Muscle of leg (tissue), 3 donors: ENCODE measurements at regions not wholly inside any gene's neighbourhood (a gene's known extent, or its start where the extent isn't known, plus 50 kb on each side); places are given as distances from the start of the nearest gene placed in this dataset.

Source experiments
- DNase-seq: peaks from one replicate; pipeline ENCODE4 v3.0.0; 2013
- H3K27ac ChIP-seq: one replicate; pipeline ENCODE4 v1.5.1; 2013; ENCODE audit warnings: mild to moderate bottlenecking, low read length, control low read depth
- H3K27me3 ChIP-seq: one replicate; pipeline ENCODE4 v1.6.1; 2013; ENCODE audit warnings: low read length; ENCODE audit not compliant: control insufficient read depth, insufficient read depth
- H3K36me3 ChIP-seq: one replicate; pipeline ENCODE4 v1.6.1; 2013; ENCODE audit warnings: low read length; ENCODE audit not compliant: control insufficient read depth, insufficient read depth
- H3K4me1 ChIP-seq: one replicate; pipeline ENCODE4 v1.6.1; 2013; ENCODE audit warnings: low read length; ENCODE audit not compliant: control insufficient read depth, insufficient read depth
- H3K4me3 ChIP-seq: one replicate; pipeline ENCODE4 v1.5.1; 2013; ENCODE audit warnings: low read length, control low read depth
- H3K9me3 ChIP-seq: replicated peaks from 2 replicates; pipeline ENCODE4 v1.6.1; 2013; ENCODE audit warnings: low read depth, low read length; ENCODE audit not compliant: control insufficient read depth
- WGBS: methylation state at CpG from one replicate; pipeline ENCODE4 v1.1.5; 2013; ENCODE audit warnings: missing lambda C conversion rate; ENCODE audit not compliant: insufficient coverage; 5-methylcytosine and 5-hydroxymethylcytosine counted together

GRCh38 chr6:150547502-150548222 lies 52.0 kb upstream of the PLEKHG1 start:
- peak; percentile 82 for DNase-seq
- WGBS = 57% methylated on average over 6 of the region's 11 CpGs
- H3K4me1 ChIP-seq = peaks cover 17% of the 10 kb centered on the region
- H3K4me3 ChIP-seq = no peak overlapping the region
- no peaks in the 10 kb centered on the region for H3K27me3 ChIP-seq
- no peaks in the 10 kb centered on the region for H3K9me3 ChIP-seq
- H3K27ac ChIP-seq = no peak overlapping the region
- H3K36me3 ChIP-seq = no peaks in the 10 kb centered on the region

GRCh38 chr6:150548330-150548729 lies 51.4 kb upstream of the PLEKHG1 start:
- H3K27ac ChIP-seq = no peak overlapping the region
- no peaks in the 10 kb centered on the region for H3K36me3 ChIP-seq
- H3K9me3 ChIP-seq = no peaks in the 10 kb centered on the region
- no peaks in the 10 kb centered on the region for H3K27me3 ChIP-seq
- H3K4me1 ChIP-seq = peaks cover 16% of the 10 kb centered on the region
- no peak for DNase-seq
- no peak overlapping the region for H3K4me3 ChIP-seq
- WGBS = no CpG with 5 or more reads among the region's 4 CpGs

- no peak overlapping the region for H3K27ac ChIP-seq
- H3K27me3 ChIP-seq = no peaks in the 10 kb centered on the region
- no peaks in the 10 kb centered on the region for H3K36me3 ChIP-seq
- H3K4me1 ChIP-seq = peaks cover 16% of the 10 kb centered on the region
- H3K4me3 ChIP-seq = no peak overlapping the region
- 60% methylated on average over 1 of the region's 5 CpGs for WGBS
- H3K9me3 ChIP-seq = no peaks in the 10 kb centered on the region
- DNase-seq = no peak
Observed at GRCh38 chr6:150549007-150549406, 50.7 kb upstream of the PLEKHG1 start.

GRCh38 chr6:150549674-150550101 lies 50.0 kb upstream of the PLEKHG1 start:
- peak; percentile 37 for DNase-seq
- Histone ChIP-seq H3K27ac (no peak overlapping the region), H3K4me3 (no peak overlapping the region), H3K27me3 (no peaks in the 10 kb centered on the region), H3K4me1 (peaks cover 16% of the 10 kb centered on the region), H3K9me3 (no peaks in the 10 kb centered on the region), H3K36me3 (no peaks in the 10 kb centered on the region)
- WGBS = 17% methylated on average over 1 of the region's 6 CpGs
